ENCODE measurements at regions not wholly inside any gene's neighbourhood (a gene's known extent, or its start where the extent isn't known, plus 50 kb on each side); places are given as distances from the start of the nearest gene placed in this dataset.

- TF ChIP-seq CTCF (IDR thresholded peaks at IDR 0.05) (no peak), POLR2AphosphoS5 (IDR thresholded peaks at IDR 0.05) (no peak), EP300 (IDR thresholded peaks at IDR 0.05) (no peak), POLR2A (IDR thresholded peaks at IDR 0.05) (no peak)
Measured at GRCh38 chr2:155836439-155836838, 496.1 kb downstream of the NR4A2 start.

Data from sigmoid colon (tissue), 4 donors.